NCI-H82 treated with DMSO at 0.1 percent for 48 hours (cell line): ENCODE measurements at regions not wholly inside any gene's neighbourhood (a gene's known extent, or its start where the extent isn't known, plus 50 kb on each side); places are given as distances from the start of the nearest gene placed in this dataset.

Experiments used
- DNase-seq: peaks from one replicate; lab custom pipeline; 2025; ENCODE audit not compliant: unreplicated experiment; lab: John Stamatoyannopoulos, UW

GRCh38 chr9:1653282-1653681, 361.9 kb upstream of the SMARCA2 start:
- no peak for DNase-seq

DNA sequence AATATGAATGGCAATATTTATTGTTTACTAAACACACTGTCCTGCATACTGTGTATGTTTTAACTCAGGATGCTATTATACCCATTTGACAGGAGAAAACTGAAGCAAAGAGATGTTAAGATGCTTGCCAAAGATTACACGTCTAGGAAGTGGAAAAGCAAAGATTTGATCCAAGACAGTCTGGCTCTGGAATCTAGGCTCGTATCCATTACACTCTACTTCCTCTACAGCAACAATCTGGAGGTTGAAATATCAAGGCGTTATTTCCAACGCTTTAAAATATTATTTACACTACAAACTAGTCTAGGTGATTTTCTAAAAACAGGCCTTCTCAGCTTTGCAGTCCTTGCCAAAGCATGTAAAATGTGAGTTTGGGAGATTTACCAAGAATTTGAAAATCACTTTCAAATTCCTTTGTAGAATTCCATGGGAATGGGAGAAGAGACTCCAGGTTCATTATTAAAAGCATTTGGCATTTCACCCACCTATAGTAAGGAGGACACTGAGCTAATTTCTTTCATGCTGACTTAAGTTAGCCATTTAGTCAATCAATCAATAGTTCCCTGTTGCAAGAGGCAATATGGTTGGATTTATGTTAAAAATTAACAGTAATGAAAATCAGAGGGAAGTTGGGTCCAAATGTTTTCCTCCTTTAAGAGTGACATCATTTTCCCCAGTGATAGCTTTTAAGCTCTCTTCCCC, 356.3 kb upstream of the SMARCA2 start:
- no peak for DNase-seq

GRCh38 chr9:1659363-1659690, 355.8 kb upstream of the SMARCA2 start:
- no peak for DNase-seq

DNA sequence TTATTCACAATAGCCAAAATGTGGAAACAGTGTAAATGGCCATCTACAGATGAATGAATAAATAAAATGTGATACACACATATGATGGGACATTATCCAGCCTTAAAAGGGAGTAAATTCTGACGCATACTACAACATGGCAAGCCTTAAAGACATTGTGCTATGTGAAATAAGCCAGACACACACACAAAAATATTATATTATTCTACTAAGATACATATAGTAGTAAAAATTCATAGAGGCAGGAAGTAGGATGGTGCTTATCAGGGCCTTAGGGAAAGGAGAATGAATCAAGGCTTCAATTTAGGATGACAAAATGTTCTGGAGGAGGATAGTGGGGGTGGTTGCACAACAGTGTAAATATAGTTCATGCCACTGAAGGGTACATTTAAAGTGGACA, 346.7 kb upstream of the SMARCA2 start:
- DNase-seq: no peak

DNA sequence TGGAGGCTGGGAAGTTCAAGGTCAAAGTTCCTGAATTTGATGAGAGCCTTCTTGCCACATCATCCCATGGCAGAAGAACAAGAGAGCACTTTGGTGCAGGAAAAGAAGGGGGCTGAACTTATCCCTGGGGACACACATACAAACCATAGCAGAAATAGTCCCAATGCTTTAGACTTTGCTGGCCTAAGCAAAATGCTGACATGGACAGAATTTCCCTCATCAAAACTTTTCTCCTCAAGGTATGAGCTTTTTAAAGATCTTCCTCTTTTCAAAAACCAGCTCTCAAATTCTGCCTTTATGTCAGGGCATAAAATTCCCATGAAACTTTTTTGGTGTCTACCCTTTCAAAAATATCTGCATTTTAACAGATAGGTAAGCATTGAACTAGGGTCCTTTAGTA, 341.8 kb upstream of the SMARCA2 start:
- DNase-seq: no peak

DNA sequence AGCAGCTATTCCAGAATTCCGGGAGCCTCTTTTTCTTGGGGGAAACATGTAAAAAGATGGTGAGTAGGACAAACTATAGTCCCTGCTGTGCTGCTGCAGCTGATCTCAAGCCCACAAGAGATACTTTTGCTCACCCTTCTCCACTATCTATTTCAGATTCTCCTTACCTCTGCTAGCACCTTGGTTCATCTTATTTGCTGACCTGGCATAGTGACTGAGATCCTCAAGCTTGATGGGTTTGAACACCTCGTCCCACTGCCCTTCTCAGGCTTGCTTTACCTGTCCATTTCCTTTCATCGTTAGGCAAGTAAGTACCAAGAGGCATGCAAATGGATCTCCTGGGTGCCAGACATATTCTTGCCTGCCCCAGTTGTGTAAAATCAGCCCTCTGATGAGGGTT, 338.4 kb upstream of the SMARCA2 start:
- no peak for DNase-seq

GRCh38 chr9:1683951-1684350, 331.2 kb upstream of the SMARCA2 start:
- no peak for DNase-seq

DNA sequence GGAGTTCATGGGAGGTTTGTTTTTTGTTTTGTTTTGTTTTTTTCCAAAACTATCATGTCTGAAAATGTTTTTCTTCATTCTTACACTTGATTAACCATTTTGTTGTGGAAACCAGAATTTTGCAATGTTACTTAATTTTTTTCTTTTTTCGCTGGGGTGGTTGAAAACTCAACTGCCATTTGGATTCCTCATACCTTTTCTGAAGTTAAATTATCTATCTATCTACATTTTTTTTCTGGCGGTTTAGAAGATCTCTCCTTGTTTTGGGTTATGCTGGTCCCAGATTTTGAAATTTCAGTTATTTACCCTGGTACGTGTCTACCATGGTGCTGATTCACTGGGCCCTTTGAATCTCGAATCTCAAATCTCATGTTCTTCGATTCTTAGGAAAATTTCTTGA, 316.2 kb upstream of the SMARCA2 start:
- no peak for DNase-seq

- DNase-seq: no peak
Measured at GRCh38 chr9:1701113-1701512, 314.0 kb upstream of the SMARCA2 start.

DNA sequence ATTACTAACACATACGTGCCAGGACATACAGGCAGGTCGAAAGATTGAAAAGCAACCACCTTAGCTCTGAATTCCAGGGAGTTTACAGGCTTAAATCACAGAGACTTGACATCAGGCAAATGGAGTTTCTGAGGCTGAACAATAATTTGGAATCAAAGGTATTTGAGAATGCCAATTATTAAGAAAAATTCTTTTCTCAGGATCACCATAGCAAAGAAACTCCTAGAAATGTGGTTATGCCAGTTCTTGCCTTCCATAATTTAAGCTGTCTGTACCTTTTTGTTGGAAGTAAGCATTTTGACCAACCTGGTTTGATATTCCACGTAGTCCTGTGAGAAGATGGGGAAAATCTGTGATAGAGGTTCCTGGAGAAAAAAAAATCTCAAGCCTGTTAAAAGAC, 312.4 kb upstream of the SMARCA2 start:
- no peak for DNase-seq

- no peak for DNase-seq
Measured at GRCh38 chr9:1707291-1707690, 307.9 kb upstream of the SMARCA2 start.

DNA sequence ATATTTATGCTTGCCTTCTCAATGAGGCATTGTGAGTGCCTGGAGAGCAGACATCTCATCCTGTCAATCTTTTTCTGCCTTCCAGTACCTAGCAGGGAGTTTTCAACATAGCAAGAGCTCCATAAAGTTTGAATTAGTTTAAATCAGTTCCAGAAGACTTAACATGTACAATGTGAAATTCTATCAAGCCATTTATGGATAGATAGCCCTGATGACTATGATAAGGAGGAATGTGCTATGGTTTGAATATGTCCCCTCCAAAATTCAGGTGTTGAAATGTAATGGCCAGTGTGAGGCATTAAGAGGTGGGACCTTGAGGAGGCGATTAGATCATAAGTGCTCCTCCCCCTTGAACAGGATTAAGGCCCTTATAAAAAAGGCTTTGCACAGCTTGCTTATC, 306.9 kb upstream of the SMARCA2 start:
- no peak for DNase-seq

DNA sequence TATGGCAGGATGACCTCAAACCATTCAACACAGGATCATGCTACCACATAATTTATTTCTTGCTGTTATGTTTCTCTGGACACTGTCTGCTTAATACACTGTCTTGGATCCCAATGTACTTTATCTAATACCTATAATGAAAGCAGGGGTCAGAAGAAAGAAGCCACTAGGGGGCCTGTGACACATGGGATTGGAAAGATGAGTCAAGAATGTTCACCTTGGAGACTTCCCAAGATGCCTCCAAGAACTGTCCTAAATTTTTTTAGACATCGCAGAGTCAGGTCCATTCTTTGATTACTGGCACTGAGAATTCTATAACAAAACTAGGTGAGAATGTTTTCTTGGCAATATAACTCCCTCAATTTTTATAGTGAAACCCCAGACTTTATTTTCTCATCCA, 305.8 kb upstream of the SMARCA2 start:
- no peak for DNase-seq

DNA sequence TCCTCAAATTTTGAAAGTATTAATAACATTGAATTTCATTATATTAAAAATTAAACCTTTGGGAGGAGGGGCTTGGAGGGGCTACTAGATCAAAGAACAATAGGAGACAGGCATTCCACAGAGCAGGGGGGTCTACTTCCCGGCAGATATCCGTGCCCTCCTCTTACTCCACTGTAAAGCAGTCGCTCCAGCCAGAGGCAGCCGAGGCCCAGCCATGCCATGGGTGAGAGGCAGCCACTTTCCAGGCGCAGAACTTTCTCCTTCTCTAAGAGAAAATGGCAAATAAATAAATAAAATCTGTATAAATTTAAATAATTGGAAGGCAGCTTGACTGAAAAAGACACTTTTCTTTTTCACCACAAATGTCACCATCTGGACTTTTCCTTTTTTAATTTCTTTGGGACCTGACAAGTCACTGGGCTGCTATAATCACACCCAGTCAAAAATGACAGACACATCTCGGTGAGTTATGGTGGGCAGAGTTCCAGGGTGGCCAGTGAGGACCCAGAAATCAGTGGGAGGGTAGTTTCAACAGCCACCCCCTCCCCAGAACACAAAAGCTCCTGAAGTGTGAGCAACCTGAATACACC, 302.2 kb upstream of the SMARCA2 start:
- DNase-seq: no peak

DNA sequence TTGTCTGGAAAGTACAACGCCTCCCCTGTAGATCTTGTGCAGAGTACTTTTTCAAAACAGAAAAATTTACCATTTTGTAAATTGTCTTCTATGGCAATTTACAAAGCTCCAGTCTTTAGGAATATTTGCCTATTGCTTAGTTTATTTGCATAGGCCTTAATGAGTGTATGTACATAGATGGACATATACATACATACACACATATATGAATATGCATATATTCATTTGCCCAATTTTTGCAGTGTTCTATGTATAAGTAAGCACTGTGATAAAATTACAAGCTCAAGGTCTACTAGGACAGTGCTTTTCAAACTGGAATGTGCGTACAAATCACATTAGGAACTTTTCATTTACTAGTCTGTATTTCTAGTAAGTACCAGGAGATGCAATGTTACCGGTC, 301.3 kb upstream of the SMARCA2 start:
- no peak for DNase-seq

GRCh38 chr9:1717882-1718281, 297.3 kb upstream of the SMARCA2 start:
- no peak for DNase-seq

DNA sequence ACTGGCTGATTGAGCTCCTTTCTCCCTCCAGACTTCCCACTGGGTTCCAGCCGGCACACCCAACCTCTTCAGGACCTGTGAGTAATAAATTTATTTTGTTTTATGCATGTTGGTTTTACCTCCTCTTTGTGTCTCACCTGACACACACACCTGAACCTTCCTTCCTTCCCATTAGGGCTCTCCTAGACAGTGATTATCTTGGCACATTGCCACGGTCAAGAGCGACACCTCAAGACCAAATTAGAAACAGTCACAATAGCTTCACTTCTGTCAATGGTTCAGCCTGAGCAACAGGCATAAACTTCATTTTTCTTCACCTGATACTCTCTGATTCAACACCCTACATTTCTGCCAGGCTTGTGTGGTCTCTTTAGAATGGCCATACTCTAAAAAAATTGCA, 296.3 kb upstream of the SMARCA2 start:
- DNase-seq: no peak

GRCh38 chr9:1721196-1721595, 294.0 kb upstream of the SMARCA2 start:
- no peak for DNase-seq

- no peak for DNase-seq
Measured at GRCh38 chr9:1722404-1722803, 292.7 kb upstream of the SMARCA2 start.

DNA sequence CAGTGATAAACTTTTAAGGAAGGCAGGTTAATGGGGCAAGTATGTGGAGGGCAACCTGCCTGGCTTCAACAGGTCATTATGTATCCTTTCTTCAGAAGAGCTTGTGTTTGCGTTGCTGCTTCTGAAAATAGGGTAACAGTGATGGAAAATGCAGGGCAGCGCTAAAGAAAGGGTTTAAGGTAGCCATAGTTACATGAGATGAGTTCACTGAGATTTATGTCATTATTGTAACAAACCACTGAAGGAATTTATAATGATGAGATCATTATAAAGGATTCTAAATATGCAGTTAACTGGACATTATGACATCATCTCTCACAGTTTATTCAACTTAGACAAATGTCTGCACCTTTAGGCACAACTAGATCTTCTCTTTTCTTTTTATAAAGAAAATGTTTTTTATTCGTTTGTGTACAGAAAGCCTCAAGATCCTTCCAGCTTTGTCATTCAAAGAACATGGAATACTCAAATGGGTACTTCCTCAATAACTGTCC, 291.6 kb upstream of the SMARCA2 start:
- DNase-seq: no peak

DNA sequence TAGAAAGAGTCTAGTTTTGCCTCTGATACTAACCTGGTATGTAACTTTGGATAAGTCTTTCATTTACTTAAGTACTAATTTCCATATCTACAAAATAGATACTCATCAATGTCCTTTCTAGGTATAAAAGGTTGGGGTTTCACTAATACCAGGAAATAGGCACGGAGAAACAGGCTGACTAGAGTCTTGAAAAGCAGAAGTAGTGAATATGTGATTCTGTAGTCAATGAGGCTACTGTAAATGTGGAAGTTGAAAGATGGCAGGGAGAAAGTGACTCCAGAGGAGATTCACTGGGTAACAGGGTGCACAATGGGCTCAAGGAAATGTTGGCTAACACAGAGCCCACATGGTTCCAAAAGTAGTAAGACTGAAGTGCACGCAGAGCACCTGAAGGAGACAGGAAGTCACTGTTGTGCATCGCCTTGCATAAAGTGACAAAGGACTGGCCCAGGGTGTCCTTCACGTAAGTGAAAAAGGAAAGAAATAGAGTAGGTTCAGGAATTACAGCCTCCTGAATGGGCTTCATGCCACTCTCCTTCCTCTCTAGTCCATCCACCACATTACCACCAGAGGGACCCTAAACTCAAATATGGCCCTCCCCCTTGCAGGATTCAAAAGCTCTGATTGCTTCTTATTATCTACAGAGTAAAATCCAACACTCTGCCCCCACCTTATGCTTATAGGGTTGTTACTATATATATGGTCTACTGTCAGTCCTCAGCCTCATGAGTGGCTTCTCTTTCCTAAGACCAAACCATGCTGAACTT, 288.0 kb upstream of the SMARCA2 start:
- DNase-seq: no peak

DNA sequence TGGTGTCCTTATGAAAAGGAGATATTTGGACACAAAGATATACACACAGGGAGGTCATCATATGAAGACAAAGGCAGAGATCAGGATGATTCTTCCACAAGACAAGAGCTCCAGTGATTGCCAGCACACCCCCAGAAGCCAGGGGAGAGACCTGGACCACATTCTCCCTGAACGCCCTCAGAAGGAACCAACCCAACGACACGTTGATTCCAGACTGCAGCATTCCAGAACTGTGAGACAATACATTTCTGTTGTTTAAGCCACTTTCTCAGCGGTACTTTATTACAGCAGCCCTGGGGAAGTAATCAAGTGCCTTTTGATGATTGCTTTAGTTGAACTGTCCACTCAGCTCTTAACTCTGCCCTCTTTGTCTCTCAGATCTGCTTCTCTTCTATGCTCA, 285.5 kb upstream of the SMARCA2 start:
- no peak for DNase-seq
